ENCODE measurements at regions not wholly inside any gene's neighbourhood (a gene's known extent, or its start where the extent isn't known, plus 50 kb on each side); places are given as distances from the start of the nearest gene placed in this dataset.

DNA sequence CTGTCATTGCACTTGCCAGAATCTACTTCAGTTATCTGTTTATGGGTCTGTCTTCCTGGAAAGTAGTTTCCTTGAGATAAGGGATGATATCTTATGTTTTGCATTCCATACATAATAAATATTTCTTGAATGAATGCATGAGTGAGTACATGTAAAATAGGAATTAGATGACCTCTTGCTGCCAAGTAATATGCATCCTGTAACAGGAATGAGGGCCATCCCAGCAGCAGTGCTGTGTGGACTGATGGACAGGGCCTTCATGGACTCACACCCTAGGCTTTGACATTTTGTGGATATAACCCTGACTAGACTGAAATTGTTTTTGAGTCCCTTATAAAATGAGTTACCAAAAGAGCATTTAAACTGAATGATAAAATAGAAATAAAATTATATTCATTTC is 77.2 kb upstream of the NEIL3 start:
- no peak for TF ChIP-seq EZH2 (IDR thresholded peaks at IDR 0.05)
- no peak for TF ChIP-seq POLR2AphosphoS5 (IDR thresholded peaks at IDR 0.05; ENCODE audit: borderline replicate concordance, low read depth, low read length)
- no peak for TF ChIP-seq FOXP2 (optimal IDR thresholded peaks at IDR 0.05; ENCODE audit: control extremely low read depth, extremely low read length, insufficient read depth)
